NK-92 treated with Interleukin-12 subunit alpha and Interleukin-12 subunit beta, amount 100 ng/mL, for 24 hours (cell line): ENCODE measurements at regions not wholly inside any gene's neighbourhood (a gene's known extent, or its start where the extent isn't known, plus 50 kb on each side); places are given as distances from the start of the nearest gene placed in this dataset.

Experiments
- DNase-seq: peaks from one replicate; lab custom pipeline; 2025; lab: John Stamatoyannopoulos, UW

DNA sequence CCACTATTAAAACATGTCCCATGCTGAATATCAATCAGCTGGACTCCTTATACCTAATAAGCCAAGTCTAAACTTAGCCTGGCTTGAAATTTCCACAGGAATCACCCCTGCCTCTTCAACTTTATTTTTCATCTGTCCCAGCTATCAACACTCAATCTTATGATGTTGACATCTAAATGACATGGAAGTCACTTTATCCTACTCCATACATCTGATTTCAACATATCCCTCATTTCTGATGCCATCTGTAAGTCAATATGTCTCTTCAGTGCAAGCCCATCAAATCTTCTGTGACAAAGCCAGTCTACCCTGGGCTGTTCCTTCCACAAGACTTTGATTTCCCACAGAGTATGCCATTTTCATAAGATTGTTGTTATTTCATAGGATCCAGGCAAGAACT, 143.6 kb upstream of the SEMA6D start:
- DNase-seq, result no peak

DNA sequence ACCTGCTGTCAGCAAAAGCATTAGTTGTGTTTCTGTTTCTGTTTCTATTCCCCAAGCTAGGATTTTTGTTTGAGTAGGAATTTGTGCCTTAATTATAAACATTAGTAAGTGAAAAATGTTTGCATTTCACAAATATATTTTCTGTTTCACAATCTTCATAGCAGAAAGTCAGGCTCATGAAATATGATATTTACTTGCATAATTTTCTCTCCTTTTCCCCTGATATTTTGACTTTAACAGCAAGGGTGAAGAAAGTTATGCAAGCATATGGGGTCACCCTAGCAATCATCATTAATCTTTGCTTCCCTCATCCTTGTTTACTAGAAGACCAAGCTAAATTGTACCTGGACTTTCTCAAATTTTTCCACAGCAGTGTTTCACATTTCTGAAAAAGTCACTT, 140.3 kb upstream of the SEMA6D start:
- DNase-seq, result no peak

DNA sequence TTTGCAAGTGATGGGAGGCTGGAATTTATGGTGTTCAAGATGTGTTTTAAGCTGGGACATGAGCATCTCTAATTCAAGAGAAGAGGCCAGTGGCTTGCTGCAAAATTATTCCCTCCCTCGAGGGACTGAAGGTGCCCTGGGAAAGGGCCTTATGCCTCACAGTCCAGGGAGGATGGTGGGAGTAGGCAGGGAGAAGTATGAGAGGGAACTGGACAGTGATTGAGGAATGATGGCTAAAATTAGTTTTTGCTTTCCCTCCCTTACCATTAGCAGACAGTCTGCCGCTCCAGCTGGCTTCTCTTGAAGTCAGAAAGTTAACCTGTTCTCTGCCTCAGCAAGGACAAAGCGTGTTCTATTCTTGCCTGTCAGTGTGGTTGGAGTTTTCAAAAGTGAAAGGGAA, 139.8 kb upstream of the SEMA6D start:
- DNase-seq, result no peak

DNA sequence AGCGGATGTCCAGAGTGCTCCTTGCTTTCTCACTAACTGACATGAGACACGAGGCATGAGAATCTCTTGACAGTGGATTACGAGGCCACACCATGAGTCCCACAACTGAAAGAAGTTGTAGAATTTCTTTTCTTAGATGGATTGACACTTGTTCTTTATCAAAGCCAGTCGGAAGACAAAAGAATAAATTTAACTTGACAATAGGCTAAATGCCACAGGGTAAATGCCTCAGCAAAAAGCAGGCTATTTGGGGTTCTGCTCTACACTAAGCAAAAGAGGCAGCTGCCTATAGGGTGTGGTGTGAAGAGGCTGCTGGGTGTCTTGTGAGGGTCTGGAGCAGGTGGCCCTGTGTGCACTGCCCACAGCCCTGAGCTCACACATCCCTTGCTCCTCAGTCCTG, 135.1 kb upstream of the SEMA6D start:
- no peak for DNase-seq

DNA sequence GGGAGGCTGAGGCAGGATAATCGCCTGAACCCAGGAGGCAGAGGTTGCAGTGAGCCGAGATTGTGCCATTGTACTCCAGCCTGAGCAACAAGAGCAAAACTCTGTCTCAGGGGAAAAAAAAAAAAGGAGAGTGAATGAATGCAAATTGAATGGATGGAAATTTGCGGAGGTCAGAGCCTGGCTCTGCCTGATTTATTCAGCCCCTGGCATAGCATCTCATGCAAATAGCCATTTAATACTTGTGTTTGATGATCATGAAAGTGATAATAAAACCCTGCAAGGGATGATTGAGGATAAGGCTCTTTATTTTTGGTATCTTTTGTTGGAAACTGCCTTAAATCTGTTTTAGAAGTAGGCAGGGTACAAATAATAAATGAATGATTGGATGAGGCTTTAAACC, 133.0 kb upstream of the SEMA6D start:
- DNase-seq, result no peak

DNA sequence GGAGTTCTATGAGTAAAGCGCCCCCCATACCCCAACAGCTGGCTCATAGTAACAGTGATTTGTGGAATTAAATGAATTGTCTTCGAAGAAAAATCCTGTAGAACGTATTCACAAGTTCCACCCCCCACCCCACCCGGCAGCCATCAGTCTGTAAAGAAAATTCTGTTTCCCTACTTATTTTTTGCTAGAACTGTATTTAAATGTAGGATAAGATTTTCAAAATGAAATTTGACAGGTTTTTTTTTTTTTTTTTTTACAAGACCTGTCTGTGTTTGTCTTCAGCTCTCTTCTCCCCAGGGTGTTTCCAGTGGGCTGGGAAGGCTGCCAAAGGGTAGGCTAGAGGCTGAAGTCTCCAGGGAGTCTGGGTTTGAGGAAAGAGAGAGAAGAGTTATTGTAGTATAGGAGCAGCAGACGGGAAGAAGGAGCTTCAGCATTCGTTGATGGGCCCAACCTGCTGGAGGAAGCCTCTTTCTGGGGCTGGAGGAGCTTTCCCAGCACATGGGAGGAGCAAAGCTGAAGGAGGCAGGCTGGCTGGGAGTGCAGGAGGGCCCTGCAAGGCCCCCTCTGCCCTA, 130.6 kb upstream of the SEMA6D start:
- DNase-seq, result no peak

DNA sequence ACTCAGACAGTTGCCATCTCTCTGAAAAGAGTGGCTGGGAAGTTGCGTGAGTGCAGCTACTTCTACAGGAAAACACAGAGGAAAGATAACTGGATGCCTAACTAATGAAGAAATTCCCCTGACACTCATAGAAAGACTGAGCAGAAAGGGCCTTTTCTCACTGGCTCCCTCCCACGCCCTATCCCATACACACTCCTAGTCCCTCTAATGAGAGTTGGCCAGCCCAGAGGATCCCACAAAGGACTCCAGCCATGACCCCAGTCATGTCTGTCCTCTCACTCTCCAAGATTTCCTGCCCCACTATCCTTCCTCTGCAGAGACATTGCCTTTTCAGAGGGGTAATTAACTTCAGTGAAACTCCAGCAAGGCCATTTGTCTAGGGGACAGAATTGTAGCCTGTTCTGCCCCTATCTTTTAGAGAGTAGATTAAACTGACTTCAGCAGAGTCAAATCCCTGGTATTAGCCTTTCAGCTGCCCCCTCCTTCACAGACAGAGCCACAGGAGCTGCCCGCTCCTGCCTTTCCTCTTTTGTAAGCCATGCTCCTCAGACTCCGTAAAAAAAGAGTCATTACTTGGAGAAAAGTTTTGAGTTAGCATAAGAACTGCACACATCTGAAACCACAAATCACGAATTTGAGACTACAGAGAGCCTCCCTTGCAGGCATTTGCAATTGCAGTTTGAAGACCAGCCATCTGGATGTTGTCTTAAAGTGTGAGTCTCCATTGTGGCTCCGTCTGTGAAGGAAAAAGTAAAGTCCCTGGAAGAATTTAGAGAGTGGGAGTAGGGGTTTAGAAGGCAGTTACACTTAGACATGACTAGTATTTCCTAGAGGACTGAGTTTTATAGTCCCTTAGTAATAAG, 129.1 kb upstream of the SEMA6D start:
- DNase-seq, result no peak

DNA sequence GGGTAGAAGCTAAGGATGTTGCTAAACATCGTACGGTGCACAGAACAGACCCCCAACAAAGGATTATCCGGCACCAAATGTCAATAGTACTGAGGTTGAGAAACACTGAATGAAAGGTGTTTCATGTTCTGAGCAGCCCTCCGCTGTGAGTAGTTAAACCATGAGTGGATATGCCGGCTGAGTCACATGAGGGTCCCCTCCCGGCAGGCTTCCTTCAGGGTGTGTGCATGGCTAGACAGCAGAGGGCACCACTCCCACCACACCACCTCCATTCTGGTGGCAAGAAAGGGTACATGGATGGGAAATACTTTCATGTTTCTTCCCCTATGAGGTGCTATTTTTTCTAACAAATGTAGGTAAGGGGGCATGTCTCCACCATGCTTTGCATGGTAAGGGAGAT, 128.3 kb upstream of the SEMA6D start:
- no peak for DNase-seq

DNA sequence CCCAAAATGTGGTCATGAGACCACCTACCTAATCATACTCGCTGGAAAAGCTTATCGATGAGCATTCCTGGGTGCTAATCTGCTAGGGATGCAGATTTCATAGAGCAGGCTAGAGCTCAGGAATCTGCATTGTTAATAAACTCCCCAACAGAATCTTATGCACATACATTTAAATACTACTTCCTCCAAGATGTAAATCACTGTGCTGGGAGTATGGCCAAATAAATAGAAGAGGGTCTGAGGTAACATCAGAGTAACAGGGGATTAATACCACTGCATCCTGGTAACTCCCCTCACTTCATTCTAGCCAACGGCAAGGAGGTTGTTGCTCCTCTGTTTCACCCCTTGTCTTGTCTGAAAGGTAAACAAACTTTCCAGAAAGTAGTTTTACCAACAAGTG, 118.3 kb upstream of the SEMA6D start:
- no peak for DNase-seq

DNA sequence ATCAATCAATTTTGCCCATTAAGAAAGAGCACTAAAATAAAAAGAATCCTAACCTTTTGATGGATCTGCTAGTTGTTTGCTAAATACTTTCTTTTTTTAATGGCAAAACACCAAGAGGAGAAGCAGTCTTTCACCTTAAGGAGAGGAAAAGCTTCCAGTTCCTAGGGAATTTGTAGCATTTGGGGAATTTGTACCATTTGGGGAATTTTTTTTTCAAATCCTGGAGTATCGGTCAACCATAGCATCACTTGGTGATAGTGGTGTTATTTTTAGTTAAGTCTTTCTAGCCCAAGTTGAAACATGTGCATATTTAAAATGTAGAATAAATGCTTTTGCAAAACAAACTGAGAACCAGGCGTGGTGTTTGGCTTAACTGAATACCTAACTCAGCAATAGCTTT, 117.5 kb upstream of the SEMA6D start:
- DNase-seq, result no peak

DNA sequence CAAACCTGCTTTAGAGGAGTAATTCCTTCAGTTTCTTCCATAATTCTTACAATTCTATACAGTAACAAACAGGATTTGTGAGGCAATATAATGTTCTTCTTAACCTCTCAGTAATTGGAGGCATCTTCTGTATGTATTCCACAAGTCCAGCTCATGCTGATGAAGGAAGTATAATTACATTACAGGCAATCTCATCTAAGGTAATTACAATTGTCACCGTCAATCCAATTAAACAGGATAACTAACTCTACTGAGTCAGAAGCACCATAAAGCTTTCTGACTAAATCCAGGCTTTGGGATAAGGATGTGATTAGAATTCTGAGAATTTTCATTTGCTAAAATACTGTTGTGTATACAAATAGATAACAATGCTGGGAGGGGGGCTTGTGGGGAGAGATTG, 115.2 kb upstream of the SEMA6D start:
- DNase-seq, result no peak

DNA sequence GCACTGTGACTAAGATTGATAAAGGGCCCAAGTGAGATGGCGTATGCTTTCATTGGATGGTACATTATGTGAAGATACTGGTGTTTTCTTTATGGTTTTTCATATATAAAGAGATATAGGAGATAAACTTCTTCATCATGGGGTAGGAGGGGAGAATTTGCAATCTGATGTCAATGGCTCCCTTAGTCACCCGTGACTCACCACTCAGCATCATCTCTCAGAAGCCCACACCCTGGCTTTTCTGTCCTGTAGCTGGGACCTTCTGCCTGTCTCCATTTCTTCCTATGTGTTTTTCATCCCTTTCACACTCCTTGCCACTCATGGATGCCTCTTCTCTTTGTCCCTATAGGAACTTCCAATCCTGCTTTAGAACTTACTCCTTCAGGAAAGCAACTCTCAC, 114.3 kb upstream of the SEMA6D start:
- DNase-seq, result no peak

DNA sequence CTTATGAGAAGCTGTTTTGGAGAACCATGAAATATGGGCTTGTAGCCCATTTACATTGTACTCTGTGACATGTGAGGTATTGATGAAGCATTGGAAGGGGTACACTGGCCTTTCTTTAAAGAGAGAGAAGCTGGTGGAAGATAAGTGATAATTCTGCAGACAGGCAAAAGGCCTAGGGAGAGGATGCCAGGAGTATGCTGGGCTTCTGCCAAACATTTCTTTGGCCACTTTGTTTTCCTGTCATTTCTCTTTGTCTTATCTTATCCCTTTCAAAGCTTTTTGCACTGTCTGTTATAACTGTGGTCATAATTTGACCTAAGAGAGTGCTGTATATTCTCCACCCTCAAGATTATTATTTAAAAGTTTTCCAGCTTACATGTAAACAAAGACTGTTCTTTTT, 109.6 kb upstream of the SEMA6D start:
- no peak for DNase-seq

DNA sequence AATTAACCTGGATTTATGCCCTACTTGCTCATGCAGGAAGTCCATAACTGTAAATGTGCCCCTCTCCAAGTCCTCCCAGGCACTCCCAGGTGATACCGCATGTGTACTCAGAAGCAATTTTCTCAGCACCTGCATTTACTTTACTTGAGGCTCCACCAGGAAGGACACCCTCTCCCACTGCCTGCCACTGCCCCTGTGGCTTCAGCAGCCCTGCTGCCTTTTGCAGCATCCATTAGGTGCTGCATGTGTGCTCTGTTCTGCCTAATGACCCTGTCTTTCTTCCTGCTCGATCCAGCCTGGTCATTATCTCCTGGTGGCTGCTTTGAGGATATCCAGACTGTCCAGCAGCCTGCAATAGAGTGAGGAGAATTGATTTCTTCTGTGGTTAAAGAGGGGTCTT, 107.6 kb upstream of the SEMA6D start:
- no peak for DNase-seq

DNA sequence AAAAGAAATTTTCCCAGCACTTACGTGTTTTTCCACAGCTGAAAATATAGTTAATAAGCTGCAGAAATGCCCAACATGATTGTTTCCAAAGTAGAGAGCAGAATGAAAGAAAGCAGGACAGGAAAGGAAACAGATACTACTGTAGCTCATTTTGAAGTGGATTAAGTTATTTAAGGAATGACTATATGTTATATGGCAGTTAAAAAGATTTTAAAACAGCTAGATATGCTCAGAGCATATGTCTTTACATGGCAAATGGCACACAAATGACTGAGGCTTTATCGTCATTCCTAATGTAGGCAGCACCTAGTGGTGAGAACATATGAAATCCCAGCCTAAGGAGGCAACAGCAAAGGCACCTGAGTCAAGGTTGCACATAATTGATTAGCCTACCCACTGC, 106.6 kb upstream of the SEMA6D start:
- DNase-seq, result no peak

DNA sequence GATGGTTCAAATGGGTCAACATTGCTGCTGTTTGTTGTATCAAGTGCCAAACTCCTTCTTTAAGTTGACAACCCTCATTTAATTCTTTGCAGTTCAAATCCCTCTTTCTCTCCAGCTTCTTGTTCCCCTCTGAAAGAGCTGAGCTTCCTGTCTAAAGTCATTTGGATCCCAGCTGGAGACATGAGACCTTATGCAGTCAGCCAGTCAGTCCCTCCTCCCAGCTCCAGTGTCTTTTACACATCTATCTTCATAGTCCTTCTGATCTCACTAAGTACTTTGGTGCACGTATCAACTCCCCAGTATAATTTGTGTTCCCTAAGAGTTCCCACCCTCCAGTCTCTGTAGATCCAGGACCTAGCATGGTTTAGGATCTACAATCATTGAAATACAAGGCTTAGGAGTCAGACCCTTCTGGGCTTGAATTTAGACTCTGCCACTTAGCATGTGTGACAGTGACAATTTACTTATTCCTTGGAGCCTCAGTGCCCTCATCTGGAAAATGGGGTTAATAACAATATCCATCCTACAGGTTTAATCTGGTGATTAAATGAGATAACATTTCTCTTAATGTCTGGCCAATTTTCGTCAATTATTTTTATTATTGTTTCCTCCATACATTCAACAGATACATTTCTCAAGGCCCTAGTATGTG, 102.8 kb upstream of the SEMA6D start:
- DNase-seq, result no peak

DNA sequence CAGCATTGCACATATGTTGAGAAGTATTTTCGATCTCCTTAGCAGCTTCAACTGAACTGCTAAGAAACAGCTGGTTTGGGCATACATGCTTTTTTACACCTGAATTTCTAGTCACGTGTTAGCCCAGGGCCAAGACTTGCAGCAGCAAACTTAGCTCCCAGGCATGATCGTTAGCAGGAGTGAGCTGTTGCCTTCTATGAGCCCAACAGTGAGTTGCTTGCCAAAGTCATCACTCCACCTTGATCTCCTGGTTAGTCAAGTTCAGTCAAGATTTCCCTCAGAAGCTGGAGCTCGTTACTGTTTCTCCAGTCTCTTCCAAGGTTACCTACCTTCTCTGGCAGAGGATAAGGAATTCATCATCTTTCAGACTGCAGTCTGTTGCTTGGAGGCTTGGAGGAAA, 100.4 kb upstream of the SEMA6D start:
- no peak for DNase-seq

DNA sequence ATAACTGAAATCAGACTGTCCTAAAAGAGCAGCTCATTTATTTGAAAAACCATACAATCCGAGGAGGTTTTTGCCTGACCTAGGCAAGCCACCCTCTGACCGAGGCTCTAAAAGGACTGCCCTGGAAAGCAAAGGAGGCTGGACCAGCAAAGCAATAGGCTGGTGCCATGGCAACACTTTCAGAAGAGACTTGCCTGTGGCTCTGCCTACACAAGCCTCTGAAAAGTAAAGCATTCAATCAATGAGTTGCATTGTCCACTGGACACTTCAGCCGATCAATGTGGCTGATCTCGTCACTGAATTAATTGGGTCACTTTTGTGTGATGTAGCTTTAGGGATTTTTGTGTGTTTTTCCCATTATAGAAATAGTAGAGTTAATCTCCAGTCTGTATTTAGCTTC, 99.1 kb upstream of the SEMA6D start:
- DNase-seq, result no peak

DNA sequence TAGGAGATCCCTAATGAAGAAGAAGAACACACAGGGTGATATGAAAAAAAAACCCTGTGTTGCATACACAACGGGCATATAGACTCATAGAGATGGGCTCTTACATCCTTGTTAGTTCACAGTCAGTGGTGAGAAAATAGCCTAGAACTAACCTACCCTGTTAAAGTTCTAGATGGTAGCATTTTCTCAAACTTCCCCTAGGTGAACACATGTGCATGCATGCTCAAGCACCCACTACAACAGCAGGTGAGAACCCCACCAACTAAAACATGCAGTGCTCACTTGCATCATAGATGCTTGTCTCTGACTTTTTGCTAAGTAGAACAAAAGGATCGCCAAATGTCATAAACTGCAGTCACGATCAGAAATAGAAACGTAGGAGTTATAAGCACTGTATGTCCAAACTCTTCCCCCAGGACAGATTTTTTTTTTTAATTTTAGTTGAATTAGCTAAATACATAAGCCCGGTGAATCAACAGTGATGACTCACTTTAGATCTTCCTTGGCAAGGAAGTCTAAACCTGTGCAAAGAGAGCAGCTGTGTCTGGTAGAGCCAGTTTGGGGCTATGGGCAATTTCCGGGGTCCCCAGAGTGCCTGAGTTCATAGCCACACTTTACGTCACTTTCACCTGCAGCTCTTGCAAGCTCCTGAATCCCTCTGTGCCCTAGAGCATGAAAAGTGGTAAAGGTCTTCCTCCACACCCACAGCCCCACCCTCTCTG, 96.2 kb upstream of the SEMA6D start:
- no peak for DNase-seq

DNA sequence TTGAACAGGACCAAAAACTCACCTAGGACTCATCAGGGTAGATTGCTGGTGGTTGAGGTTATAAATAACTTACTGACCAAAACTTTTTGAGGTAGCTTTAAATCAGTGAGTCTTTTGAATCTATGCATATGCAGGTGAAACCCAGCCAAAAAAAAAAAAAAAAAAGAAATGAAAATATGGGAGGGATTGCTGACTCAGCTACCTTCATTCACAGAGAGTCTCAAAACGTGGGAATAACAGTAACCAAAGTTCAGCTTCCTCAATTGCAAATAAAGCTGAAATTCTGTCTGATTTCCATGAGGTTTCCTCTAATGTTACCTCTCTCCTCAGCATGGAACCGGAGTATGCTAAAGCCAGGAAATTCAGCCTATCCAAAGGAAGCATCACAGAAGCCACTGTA, 95.2 kb upstream of the SEMA6D start:
- DNase-seq, result no peak

DNA sequence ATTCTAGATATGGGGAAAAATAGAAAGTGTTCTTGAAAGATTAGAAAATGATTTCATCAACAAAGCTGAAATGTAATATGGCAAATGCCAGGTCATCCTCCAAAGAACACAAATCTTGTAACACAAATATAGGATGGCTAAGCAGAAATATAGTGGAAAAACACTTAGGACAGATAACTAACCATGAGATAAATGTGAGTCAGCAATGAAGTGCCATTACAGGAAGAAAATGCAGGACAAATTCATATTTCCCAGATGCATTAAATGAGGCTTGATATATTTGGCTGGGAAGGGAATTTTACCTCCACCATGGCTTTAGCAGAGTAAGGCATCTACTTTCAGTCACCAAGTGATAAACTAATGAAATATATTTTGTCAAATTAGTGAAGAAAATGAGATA, 92.8 kb upstream of the SEMA6D start:
- no peak for DNase-seq

DNA sequence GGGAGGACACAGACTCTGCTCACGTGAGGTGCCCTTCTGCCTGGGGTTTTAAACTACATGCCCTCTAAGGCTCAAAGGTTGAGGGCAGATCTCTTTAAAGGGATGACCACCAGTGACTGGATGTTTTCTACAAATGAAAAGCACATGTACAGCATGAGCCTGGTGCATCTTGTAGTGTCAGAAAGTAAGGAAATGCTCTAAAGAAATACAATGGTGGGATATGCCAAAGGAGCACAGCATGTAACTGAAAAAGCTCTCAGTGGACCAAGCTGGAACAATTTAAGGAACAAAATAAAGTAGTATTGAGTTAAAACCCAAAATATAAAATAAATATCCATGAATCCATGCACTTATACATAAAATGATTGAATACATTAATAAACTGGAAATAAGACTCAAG, 78.3 kb upstream of the SEMA6D start:
- DNase-seq, result no peak

DNA sequence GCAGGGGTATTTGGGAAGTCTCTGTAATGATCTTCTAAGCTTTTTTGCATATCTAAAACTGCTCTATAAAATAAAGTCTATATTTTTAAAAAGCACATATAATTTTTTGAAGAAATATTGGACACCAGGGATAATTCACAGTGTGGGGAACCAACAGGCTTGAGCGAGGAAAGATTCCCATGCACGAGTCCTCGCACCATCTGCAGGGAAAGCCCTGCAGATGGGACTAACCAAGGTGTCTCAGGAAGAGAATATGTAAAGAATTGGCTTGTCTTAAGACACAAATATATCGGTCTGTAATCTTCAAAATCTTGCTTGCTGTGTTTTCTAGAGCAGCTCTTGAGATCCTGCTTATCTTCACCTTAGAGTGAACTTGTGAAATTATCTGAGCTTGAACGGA, 77.2 kb upstream of the SEMA6D start:
- DNase-seq, result no peak
